Right lobe of liver (tissue), 4 donors: ENCODE measurements at regions not wholly inside any gene's neighbourhood (a gene's known extent, or its start where the extent isn't known, plus 50 kb on each side); places are given as distances from the start of the nearest gene placed in this dataset.

Source experiments
- POLR2A ChIP-seq: fragments of 450-650 bp; IDR thresholded peaks from one replicate; pipeline ENCODE4 v1.6.1; 2017; ENCODE audit warnings: antibody characterized with exemption, mild to moderate bottlenecking
- TF ChIP-seq, protein P1 (sequence below), 4 donors: fragments of 200-600 bp in 3 of 4; fragments of 450-650 bp in 1 of 4; IDR thresholded peaks; one replicate each; pipeline versions ENCODE4 v1.5.1 to v1.8.0; 2016 to 2022; ENCODE audit warnings: antibody characterized with exemption in 4 of 4, mild to moderate bottlenecking in 2 of 4
- donor health status: DM: no; HTN: no; CAD: no.
- donor health status: DM: no; HTN: no; CAD: no.
- donor health status: DM: no; HTN: yes; CAD: no.

- TF ChIP-seq, protein P1, sequence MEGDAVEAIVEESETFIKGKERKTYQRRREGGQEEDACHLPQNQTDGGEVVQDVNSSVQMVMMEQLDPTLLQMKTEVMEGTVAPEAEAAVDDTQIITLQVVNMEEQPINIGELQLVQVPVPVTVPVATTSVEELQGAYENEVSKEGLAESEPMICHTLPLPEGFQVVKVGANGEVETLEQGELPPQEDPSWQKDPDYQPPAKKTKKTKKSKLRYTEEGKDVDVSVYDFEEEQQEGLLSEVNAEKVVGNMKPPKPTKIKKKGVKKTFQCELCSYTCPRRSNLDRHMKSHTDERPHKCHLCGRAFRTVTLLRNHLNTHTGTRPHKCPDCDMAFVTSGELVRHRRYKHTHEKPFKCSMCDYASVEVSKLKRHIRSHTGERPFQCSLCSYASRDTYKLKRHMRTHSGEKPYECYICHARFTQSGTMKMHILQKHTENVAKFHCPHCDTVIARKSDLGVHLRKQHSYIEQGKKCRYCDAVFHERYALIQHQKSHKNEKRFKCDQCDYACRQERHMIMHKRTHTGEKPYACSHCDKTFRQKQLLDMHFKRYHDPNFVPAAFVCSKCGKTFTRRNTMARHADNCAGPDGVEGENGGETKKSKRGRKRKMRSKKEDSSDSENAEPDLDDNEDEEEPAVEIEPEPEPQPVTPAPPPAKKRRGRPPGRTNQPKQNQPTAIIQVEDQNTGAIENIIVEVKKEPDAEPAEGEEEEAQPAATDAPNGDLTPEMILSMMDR (IDR thresholded peaks at IDR 0.05): no peak
- TF ChIP-seq POLR2A: no peak
Observed at GRCh38 chr4:82124932-82125786, 248.6 kb downstream of the HNRNPD start.
